Esophagus (tissue), 2 donors: ENCODE measurements at regions not wholly inside any gene's neighbourhood (a gene's known extent, or its start where the extent isn't known, plus 50 kb on each side); places are given as distances from the start of the nearest gene placed in this dataset.

Experiments used
- H3K27ac ChIP-seq, 2 donors: one replicate each; pipeline ENCODE4 v1.5.1; 2013; ENCODE audit warnings: low read depth in 2 of 2, mild to moderate bottlenecking in 2 of 2, inconsistent platforms in 1 of 2, low read length in 1 of 2, moderate library complexity in 1 of 2
- H3K27me3 ChIP-seq, 2 donors: one replicate each; pipeline ENCODE4 v1.6.1; 2013; ENCODE audit warnings: low read length in 2 of 2, control low read depth in 1 of 2, mild to moderate bottlenecking in 1 of 2; ENCODE audit not compliant: insufficient read depth in 2 of 2, control insufficient read depth in 1 of 2
- H3K36me3 ChIP-seq, 2 donors: one replicate each; pipeline ENCODE4 v1.6.1; 2013; ENCODE audit warnings: low read length in 1 of 2; ENCODE audit not compliant: control insufficient read depth in 2 of 2, insufficient read depth in 2 of 2
- H3K4me1 ChIP-seq, 2 donors: one replicate each; pipeline ENCODE4 v1.6.1; 2013; ENCODE audit warnings: low read length in 1 of 2; ENCODE audit not compliant: control insufficient read depth in 2 of 2, insufficient read depth in 2 of 2
- H3K4me3 ChIP-seq, 2 donors: one replicate each; pipeline ENCODE4 v1.5.1; 2013; ENCODE audit warnings: low read length in 2 of 2, mild to moderate bottlenecking in 2 of 2, low read depth in 1 of 2, moderate library complexity in 1 of 2
- H3K9me3 ChIP-seq, 2 donors: one replicate each; pipeline ENCODE4 v1.6.1; 2013; ENCODE audit warnings: mild to moderate bottlenecking in 2 of 2, low read depth in 1 of 2, low read length in 1 of 2, moderate library complexity in 1 of 2; ENCODE audit not compliant: control insufficient read depth in 2 of 2, insufficient read depth in 1 of 2
- whole genome bisulfite sequencing, 2 donors: extraction: QIAGEN DNeasy Blood & Tissue Kit; methylation state at CpG; one replicate each; pipeline ENCODE4 v1.1.7; 2013; 5-methylcytosine and 5-hydroxymethylcytosine counted together
- donor health status: healthy with polysubstance abuse.
- donor health status: Bipolar disorder and iron deficiency.

DNA sequence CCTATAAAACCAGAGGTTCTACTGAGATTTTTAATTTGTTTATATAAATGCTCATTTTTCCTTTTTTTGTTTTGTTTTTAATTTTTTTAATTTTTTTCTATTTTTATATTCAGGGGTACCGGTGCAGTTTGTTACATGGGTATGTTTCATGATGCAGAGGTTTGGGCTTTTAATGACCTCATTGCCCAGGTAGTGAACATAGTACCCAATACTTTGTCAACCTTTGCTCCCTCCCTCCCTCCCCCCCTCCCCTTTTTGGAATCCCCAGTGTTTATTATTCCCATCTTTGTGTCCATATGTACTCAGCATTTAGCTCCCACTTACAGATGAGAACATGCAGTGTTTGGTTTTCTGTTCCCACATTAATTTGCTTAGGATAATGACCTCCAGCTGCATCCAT, 94.4 kb upstream of the NEBL start:
- no peaks in the 10 kb centered on the region for H3K27me3 ChIP-seq
- H3K27ac ChIP-seq = no peak overlapping the region
- no peaks in the 10 kb centered on the region for H3K9me3 ChIP-seq
- peaks cover 0 to 3% of the 10 kb centered on the region in 2 donors for H3K4me1 ChIP-seq
- no peak overlapping the region for H3K4me3 ChIP-seq
- H3K36me3 ChIP-seq = no peaks in the 10 kb centered on the region
- WGBS, 2 donors = 93 to 96% methylated on average over 1 of the region's 1 CpG

DNA sequence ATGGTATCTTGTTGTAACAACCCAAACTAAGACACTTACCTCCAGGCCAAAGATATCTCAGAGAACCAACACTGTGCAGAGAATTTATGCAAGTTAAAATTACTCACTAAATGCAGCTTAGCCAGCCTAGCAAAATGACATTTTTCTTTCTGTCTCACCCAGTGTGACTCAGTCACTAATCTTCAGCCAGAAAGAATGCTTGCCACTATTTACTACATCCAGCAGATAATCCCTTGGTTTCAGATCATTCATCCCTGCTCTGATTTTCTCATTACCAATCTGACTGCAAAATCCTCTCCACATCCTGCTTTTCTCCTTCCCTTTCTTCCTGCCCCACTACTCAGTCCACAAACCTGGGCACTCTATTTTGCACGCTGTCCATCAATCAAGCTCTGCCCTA, 93.5 kb upstream of the NEBL start:
- H3K27me3 ChIP-seq = no peaks in the 10 kb centered on the region
- H3K4me3 ChIP-seq = no peak overlapping the region
- 56 to 63% methylated on average over 1 of the region's 1 CpG for WGBS, 2 donors
- H3K9me3 ChIP-seq = no peaks in the 10 kb centered on the region
- peak overlapping the region; percentile 57 to 71 for H3K27ac ChIP-seq
- H3K36me3 ChIP-seq = no peaks in the 10 kb centered on the region
- H3K4me1 ChIP-seq = peaks cover 0 to 3% of the 10 kb centered on the region in 2 donors

DNA sequence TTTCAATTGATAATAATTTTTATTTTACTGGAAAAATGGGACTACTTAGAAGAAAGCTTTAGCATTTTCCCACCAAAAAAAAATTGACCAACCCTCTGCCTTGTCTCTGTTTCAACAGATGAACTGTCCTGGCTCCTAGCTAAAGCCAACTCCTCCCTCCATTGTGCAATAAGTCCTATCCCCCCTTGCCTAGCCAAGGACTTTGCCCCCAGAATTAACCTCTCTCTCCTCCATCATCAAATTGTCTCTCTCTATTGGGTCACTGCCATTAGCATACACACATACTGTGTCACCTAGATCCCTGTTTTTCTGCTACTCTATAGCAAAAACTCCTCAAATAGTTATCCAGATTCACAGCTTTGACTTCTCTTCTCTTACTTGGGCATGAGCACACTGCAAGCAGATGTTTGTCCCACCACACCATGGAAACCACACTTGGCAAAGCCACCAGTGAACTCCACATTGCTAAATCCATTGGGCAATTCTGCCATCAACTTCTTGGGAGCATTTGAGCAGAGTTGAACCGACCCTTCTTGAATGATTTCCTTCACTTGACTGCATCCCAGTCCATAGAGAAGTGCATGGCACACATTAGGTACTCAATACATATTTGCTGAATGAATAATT, 91.4 kb upstream of the NEBL start:
- Histone ChIP-seq H3K4me3 (no peak overlapping the region), H3K9me3 (no peaks in the 10 kb centered on the region), H3K27ac (no peak overlapping the region), H3K4me1 (peaks cover 0 to 3% of the 10 kb centered on the region in 2 donors), H3K36me3 (no peaks in the 10 kb centered on the region), H3K27me3 (no peaks in the 10 kb centered on the region)
- WGBS, 2 donors = 76 to 84% methylated on average over 1 of the region's 1 CpG

GRCh38 chr10:20986049-20986448, 88.9 kb upstream of the NEBL start:
- no peaks in the 10 kb centered on the region for H3K36me3 ChIP-seq
- no peak overlapping the region for H3K4me3 ChIP-seq
- H3K9me3 ChIP-seq = no peaks in the 10 kb centered on the region
- no peak overlapping the region for H3K27ac ChIP-seq
- 67 to 82% methylated on average over 2 of the region's 2 CpGs for whole genome bisulfite sequencing, 2 donors
- no peaks in the 10 kb centered on the region for H3K4me1 ChIP-seq
- no peaks in the 10 kb centered on the region for H3K27me3 ChIP-seq

DNA sequence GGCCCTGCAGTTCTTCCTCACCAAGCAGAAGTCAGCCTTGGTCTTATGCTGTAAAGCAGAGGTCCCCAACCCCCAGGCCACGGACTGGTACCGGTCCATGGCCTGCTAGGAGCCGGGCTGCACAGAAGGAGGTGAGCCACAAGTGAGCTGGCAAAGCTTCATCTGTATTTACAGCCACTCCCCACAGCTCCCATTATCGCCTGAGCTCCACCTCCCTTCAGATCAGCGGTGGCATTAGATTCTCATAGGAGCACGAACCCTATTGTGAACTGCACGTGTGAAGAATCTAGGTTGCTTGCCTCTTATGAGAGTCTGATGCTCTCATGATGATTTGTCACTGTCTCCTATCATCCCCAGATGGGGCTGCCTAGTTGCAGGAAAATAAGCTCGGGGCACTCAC, 87.6 kb upstream of the NEBL start:
- Histone ChIP-seq H3K4me3 (no peak overlapping the region), H3K27me3 (no peaks in the 10 kb centered on the region), H3K4me1 (no peaks in the 10 kb centered on the region), H3K9me3 (no peaks in the 10 kb centered on the region), H3K27ac (no peak overlapping the region), H3K36me3 (no peaks in the 10 kb centered on the region)
- 59 to 62% methylated on average over 8 of the region's 8 CpGs for WGBS, 2 donors

DNA sequence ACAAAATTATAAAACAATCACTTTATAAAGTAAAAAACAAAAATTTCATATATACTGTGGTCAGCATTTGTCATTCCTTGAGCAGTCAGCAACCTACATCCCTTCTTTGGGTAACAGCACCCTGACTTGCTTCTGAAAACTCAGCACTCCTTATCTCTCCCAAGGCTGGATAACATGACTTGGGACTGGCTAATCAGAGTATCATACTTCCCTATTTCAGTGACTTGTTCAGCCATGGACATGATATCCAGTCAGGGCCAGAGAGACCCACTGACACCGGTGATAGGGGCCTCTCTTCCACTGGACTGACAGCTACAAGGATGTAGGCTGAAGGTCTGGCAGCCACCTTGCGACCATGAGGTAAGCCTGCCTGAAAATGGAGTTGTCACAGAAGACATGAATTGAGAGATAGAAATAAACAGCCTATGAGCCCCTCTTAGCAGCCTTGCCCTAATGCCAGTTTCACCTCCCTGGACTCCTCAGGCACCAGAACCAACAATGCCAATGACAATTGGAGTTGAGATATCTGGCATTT, 84.4 kb upstream of the NEBL start:
- Histone ChIP-seq H3K4me3 (no peak overlapping the region), H3K36me3 (no peaks in the 10 kb centered on the region)

DNA sequence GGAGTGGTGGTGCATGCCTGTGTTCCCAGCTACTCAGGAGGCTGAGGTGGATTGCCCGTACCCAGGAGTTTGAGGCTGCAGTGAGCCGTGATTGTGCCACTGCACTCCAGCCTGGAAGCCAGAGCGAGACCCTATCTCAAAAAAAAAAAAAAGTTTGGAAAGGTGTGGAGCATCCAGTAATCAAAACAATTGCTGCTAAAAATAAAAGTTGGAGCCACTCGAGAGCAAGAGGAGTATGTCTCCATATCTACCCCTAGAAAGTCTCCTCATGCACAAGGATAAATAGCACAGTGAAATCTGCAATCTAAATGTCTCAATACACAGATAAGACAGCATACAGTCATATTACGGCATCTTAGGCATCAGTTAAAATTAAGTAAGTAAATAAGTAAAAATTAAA, 81.5 kb upstream of the NEBL start:
- 88 to 93% methylated on average over 5 of the region's 5 CpGs for WGBS, 2 donors
- Histone ChIP-seq H3K4me3 (no peak overlapping the region), H3K36me3 (no peaks in the 10 kb centered on the region), H3K27ac (no peak overlapping the region), H3K4me1 (no peaks in the 10 kb centered on the region), H3K27me3 (no peaks in the 10 kb centered on the region), H3K9me3 (no peaks in the 10 kb centered on the region)

More for the DNA sequence above, 84.4 kb upstream of the NEBL start:
- Histone ChIP-seq H3K4me1 (no peaks in the 10 kb centered on the region), H3K27me3 (no peaks in the 10 kb centered on the region), H3K27ac (no peak overlapping the region), H3K9me3 (no peaks in the 10 kb centered on the region)
- 94% methylated on average over 2 of the region's 2 CpGs for WGBS, 2 donors

- Histone ChIP-seq H3K4me3 (no peak overlapping the region), H3K27me3 (no peaks in the 10 kb centered on the region), H3K9me3 (no peaks in the 10 kb centered on the region), H3K27ac (no peak overlapping the region), H3K4me1 (no peaks in the 10 kb centered on the region), H3K36me3 (no peaks in the 10 kb centered on the region)
- 57 to 58% methylated on average over 5 of the region's 5 CpGs for WGBS, 2 donors
Measured at GRCh38 chr10:20977300-20977699, 80.2 kb upstream of the NEBL start.

- no peak overlapping the region for H3K4me3 ChIP-seq
- no peaks in the 10 kb centered on the region for H3K4me1 ChIP-seq
- no peaks in the 10 kb centered on the region for H3K9me3 ChIP-seq
- H3K36me3 ChIP-seq = no peaks in the 10 kb centered on the region
- no peak overlapping the region for H3K27ac ChIP-seq
- 58 to 61% methylated on average over 3 of the region's 3 CpGs for WGBS, 2 donors
- no peaks in the 10 kb centered on the region for H3K27me3 ChIP-seq
Measured at GRCh38 chr10:20976891-20977290, 79.8 kb upstream of the NEBL start.

DNA sequence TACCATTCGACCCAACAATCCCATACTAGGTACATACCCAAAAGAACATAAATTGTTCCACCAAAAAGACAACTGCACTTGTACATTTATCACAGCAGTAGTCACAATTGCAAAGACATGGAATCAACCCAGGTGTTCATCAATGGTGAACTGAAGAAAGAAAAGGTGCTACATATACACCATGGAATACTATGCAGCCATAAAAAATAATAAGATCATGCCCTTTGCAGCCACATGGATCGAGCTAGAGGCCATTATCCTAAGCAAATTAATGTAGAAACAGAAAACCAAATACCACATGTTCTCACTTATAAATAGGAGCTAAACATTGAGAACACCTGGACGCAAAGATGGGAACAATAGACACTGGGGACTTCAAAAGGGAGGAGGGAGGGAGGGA, 79.3 kb upstream of the NEBL start:
- Histone ChIP-seq H3K9me3 (no peaks in the 10 kb centered on the region), H3K27me3 (no peaks in the 10 kb centered on the region), H3K4me1 (no peaks in the 10 kb centered on the region), H3K4me3 (no peak overlapping the region), H3K36me3 (no peaks in the 10 kb centered on the region), H3K27ac (no peak overlapping the region)
- WGBS, 2 donors = 78 to 92% methylated on average over 3 of the region's 3 CpGs
